GM12892 (cell line): ENCODE measurements at regions not wholly inside any gene's neighbourhood (a gene's known extent, or its start where the extent isn't known, plus 50 kb on each side); places are given as distances from the start of the nearest gene placed in this dataset.

Experiments
- POLR2A ChIP-seq: IDR thresholded peaks from 2 replicates; pipeline ENCODE4 v1.6.1; 2011; ENCODE audit warnings: low read depth, low read length, control low read depth
- POLR2AphosphoS5 ChIP-seq: IDR thresholded peaks from 2 replicates; pipeline ENCODE4 v1.6.1; 2011; ENCODE audit warnings: low read depth, low read length, control low read depth
- TAF1 ChIP-seq: IDR thresholded peaks from 2 replicates; pipeline ENCODE4 v1.6.1; 2011; ENCODE audit warnings: low read depth, mild to moderate bottlenecking, control low read depth, low read length, borderline replicate concordance

DNA sequence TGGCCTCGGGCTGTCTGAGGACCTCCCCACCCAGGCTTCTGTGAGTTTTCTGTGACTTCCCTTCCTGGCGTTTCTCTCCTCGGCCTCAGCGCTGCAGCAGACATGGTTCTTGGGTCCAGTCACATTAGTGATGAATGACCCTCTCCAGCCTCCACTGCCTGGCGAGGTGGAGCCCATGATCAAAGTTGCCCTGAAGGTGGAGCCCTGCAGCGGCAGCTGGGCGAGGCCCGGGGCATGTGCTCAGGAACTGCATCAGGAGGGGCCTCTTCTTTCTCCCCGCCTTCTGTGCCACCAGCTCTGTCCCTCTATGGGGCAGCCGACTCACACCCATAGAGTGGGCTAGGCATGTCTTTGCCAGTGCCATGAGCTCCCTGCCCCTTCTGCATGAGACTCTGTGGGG, 1079.7 kb downstream of the TBC1D22A start:
- TF ChIP-seq POLR2AphosphoS5 (no peak), POLR2A (no peak), TAF1 (no peak)
